ENCODE measurements at regions not wholly inside any gene's neighbourhood (a gene's known extent, or its start where the extent isn't known, plus 50 kb on each side); places are given as distances from the start of the nearest gene placed in this dataset.

- DNase-seq (ENCODE audit: low read depth) = no peak
- no peak for TF ChIP-seq CTCF (IDR thresholded peaks at IDR 0.05; ENCODE audit: control insufficient read depth, extremely low read depth, insufficient read depth)
- H3K4me3 ChIP-seq (ENCODE audit: low read depth, low read length) = no peak overlapping the region
Observed at GRCh38 chr3:14252321-14253021, 73.9 kb downstream of the LSM3 start.

GRCh38 chr3:14253022-14253706, 74.5 kb downstream of the LSM3 start:
- DNase-seq (ENCODE audit: low read depth) = no peak
- H3K4me3 ChIP-seq (ENCODE audit: low read depth, low read length) = no peak overlapping the region
- TF ChIP-seq CTCF (IDR thresholded peaks at IDR 0.05; ENCODE audit: control insufficient read depth, extremely low read depth, insufficient read depth) = no peak

- no peak overlapping the region for H3K4me3 ChIP-seq (ENCODE audit: low read depth, low read length)
- no peak for DNase-seq (ENCODE audit: low read depth)
- TF ChIP-seq CTCF (IDR thresholded peaks at IDR 0.05; ENCODE audit: control insufficient read depth, extremely low read depth, insufficient read depth) = no peak
Observed at GRCh38 chr3:14253707-14254382, 75.2 kb downstream of the LSM3 start.

- no peak for TF ChIP-seq CTCF (IDR thresholded peaks at IDR 0.05; ENCODE audit: control insufficient read depth, extremely low read depth, insufficient read depth)
- H3K4me3 ChIP-seq (ENCODE audit: low read depth, low read length) = no peak overlapping the region
- DNase-seq (ENCODE audit: low read depth) = no peak
Observed at GRCh38 chr3:14254812-14255702, 76.4 kb downstream of the LSM3 start.

GRCh38 chr3:14256046-14256445, 77.4 kb downstream of the LSM3 start:
- no peak overlapping the region for H3K4me3 ChIP-seq (ENCODE audit: low read depth, low read length)
- no peak for DNase-seq (ENCODE audit: low read depth)
- TF ChIP-seq CTCF (IDR thresholded peaks at IDR 0.05; ENCODE audit: control insufficient read depth, extremely low read depth, insufficient read depth) = no peak

- no peak for DNase-seq (ENCODE audit: low read depth)
- TF ChIP-seq CTCF (IDR thresholded peaks at IDR 0.05; ENCODE audit: control insufficient read depth, extremely low read depth, insufficient read depth) = no peak
- H3K4me3 ChIP-seq (ENCODE audit: low read depth, low read length) = no peak overlapping the region
Observed at GRCh38 chr3:14256561-14257342, 78.1 kb downstream of the LSM3 start.
